GM21619 (cell line): ENCODE measurements at regions not wholly inside any gene's neighbourhood (a gene's known extent, or its start where the extent isn't known, plus 50 kb on each side); places are given as distances from the start of the nearest gene placed in this dataset.
"Not testable (repeated sequence)": the region's sequence is repeated elsewhere in the genome, so short reads cannot be mapped to it uniquely, and the experiment has no call there.

ENCODE experiments used
- ATAC-seq: cut with Tn5 transposase; IDR thresholded peaks from one replicate; pipeline ENCODE4 v1.9.1; 2021; ENCODE audit not compliant: unreplicated experiment

DNA sequence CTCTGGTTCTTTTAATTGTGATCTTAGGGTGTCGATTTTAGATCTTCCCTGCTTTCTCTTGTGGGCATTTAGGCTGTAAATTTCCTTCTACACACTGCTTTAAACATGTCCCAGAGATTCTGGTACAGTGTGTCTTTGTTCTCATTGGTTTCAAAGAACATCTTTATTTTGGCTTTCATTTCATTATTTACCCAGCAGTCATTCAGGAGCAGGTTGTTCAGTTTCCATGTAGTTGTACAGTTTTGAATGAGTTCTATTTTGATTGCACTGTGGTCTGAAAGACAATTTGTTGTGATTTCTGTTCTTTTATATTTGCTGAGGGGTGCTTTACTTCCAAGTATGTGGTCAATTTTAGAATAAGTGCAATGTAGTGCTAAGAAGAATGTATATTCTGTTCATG, 423.8 kb downstream of the PIK3C3 start:
- ATAC-seq = not testable (repeated sequence)

DNA sequence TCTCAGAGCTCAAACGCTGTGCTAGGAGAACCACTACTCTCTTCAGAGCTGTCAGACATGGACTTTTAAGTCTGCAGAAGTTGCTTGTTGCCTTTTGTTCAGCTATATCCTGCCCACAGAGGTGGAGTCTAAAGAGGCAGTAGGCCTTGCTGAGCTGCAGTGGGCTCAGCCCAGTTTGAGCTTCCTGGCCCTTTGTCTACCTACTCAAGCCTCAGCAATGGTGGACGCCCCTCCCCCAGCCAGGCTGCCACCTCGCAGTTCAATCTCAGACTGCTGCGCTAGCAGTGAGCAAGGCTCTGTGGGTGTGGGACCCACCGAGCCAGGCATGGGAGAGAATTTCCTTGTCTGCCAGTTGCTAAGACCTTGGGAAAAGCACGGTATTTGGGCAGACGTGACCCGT, 426.2 kb downstream of the PIK3C3 start:
- ATAC-seq = not testable (repeated sequence)

DNA sequence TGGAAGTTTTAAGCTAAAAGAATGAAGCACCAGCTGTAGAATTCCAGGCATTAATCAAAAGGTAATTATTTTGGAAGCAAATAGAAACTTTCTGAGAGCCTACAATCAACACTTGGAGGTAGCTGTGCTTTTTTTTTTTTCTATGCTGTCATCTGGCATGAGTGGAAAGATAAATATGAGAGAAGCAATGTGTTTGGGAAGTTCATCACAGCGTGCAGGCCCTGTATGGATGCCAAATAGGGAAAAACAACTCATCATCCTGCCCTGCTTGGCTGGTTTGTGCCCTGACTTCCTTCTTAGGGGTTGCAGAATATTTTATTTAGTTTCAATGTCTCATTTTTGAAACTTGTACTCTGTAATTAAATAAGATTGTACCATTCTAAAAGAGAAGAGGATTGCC, 437.4 kb downstream of the PIK3C3 start:
- no peak for ATAC-seq

DNA sequence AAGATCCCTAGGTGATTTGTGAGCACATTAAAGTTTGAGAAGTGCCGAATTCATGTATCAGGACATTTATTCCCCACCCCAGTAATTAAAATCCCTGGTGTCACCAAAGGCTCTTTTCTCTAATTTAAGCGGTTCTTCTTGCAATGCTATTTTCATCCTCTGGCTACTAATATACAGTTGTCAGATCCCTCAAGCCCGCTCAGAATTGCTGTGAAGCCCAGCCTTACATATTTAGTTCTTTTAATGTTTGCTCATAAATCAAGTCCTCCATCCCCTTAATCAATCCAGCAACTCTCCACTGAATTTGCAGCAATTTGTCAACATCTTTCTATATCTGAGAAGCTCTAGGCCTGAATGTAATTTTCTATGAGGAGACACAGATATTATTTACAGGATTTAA, 437.9 kb downstream of the PIK3C3 start:
- no peak for ATAC-seq

DNA sequence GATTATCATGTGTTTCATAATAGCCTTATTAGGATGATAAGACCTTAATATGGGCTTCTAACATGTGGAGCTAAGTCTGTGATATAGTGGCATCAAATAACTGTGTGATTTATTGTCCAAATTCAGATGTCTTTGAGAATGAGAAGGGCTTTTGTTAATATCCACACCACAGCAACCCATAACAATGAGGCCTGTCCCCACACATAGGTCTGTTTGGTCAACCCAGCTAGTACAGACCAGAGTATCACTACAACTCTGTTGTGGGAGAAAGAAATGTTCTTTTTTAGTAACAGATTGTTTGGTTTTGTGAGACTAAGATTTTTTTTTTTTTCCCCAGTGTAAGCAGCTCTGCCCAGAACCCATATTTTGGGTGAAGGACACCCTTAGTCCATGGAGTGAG, 439.2 kb downstream of the PIK3C3 start:
- ATAC-seq = no peak

GRCh38 chr18:42401131-42401673, 446.2 kb downstream of the PIK3C3 start:
- no peak for ATAC-seq

GRCh38 chr18:42404151-42404550, 449.1 kb downstream of the PIK3C3 start:
- ATAC-seq = no peak

GRCh38 chr18:42409005-42409404, 454.0 kb downstream of the PIK3C3 start:
- ATAC-seq = no peak

GRCh38 chr18:42412281-42412680, 457.2 kb downstream of the PIK3C3 start:
- no peak for ATAC-seq

- ATAC-seq = no peak
These were observed 457.9 kb downstream of the PIK3C3 start for GRCh38 chr18:42412896-42413295.

- ATAC-seq = no peak
These were observed 458.8 kb downstream of the PIK3C3 start for GRCh38 chr18:42413870-42414269.

DNA sequence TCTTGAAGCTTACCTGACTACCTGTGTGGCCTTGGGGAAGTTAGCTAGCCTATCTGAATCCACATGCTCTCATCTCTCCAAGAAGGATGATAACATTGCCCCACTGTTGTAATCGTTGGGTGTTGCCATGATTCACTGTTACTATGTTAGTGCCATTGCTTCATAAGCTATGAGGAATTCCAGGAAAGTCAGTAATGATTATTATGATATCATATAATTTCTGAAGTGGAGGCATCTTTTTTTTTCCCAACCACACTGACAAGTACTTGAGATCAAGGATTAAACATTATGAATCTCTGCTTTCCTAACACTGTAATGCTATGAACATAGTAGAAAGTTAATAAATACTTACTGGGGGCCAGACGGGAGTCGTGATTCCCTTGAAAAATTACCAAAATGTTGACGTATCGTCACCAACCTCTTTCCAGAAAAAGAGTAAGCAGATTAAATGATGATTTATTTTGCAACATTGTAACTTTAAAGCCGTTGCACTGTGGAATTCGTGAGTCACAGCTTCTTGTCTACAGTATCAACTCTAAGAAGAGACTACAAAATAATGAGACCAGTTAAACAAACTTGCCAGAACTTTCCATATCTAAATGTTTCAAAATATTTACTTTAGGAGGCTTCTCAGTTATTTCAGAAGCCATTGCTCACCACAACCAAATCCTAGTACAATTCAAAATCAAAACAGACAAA, 459.9 kb downstream of the PIK3C3 start:
- ATAC-seq = no peak

- no peak for ATAC-seq
These were observed 462.2 kb downstream of the PIK3C3 start for GRCh38 chr18:42417189-42417588.

- ATAC-seq = no peak
These were observed 463.1 kb downstream of the PIK3C3 start for GRCh38 chr18:42418121-42418520.

DNA sequence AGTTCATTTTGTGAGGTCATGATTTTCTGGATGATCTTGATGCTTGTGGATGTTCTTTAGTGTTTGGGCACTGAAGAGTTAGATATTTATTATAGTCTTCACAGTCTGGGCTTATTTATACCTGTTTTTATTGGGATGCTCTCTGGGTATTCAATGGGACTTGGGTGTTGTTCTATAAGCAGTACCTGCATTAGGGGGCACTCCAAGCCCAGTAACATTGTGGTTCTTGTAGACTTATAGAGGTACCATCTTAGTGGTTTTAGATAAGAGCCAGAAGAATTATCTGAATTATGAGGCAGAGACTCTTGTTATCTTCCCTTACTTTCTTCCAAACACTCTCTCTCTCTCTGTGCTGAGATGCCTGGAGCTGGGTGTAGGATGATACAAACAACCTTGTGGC, 470.0 kb downstream of the PIK3C3 start:
- no peak for ATAC-seq

DNA sequence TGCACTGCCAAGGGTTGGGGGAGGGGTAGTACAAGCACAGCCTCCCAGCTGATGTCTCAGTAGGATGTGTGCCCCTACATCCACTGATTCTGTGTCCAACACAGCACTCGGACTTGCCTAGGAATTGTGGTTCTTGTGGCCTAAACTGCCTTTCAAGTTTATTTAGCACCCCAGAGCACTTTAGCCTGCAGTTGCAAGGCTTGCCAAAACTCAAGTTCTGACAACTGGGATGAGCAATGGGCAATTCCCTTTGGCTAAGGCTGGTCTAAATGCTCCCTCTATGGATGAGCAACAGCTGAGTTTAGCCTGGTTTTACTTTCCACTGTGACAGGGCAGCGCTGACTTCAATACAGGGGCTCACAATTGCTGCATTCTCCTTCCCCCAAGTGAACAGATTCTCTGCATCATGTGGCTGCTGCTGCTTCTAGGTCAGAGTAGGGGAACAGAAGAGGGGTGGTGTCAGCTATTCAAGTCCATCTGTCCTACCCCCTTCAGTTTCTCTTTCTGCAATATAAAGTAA, 471.5 kb downstream of the PIK3C3 start:
- no peak for ATAC-seq

DNA sequence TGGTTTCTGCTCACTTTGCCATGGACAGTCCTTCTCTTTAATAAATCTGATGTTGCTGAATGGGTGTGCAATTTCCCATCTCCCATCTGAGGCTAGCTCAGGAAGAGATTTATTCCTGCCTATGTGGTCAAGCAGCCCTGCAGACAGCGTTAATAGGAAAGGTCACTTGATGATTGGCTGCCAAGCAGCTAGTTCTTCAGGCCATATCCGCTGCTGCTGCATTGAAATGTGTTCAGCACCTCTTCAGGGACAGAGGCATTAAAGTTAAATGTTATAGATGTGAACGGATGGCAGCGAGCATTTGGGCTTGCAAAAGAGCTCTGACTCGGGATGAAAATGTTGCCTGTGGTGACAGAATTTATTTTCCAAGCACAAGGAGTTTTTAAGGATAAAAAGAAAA, 474.2 kb downstream of the PIK3C3 start:
- no peak for ATAC-seq

DNA sequence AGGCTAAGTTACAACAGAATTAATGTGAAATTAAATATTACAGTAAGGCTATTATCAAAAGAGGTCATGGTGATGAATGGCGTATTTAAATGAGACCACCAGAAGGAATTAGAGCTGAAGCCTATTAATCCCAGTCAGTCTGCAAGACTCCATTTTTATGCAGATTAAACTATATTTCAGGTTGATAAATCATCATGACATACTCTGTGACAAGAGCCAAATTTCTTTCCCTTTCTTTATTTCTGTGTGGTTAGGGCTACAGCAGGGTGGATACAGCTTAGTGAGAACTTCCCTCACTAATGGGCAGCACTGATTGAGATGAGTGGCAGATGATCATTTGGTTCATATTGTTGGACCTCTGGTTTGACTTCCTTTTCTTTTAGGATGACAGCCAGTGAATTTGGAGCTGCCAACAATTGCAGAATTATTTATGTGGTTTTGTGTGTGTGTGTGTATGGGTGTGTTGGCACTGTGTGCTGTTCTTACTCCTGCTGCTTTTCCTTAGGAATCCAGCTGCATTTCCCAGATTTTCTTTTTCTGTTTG, 481.3 kb downstream of the PIK3C3 start:
- no peak for ATAC-seq

DNA sequence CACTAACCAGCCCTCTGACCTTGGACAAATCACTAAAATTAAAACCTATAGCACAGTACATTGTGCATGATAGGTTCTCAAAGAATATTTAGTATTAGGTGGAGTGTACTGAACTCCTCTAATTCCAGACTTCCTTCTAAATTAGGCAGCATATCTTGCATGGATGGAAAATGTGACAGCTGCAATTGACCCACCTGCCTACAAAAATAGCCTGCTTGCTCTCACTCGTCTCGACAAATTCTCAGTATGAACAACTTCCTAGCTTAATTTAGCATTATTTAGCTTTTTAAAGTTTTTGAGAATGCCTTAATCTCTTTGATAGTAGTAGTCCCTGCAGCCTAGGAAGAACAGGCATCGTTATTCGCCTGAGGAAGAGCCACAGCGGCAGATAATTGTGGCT, 482.0 kb downstream of the PIK3C3 start:
- ATAC-seq = no peak

- ATAC-seq = no peak
These were observed 482.6 kb downstream of the PIK3C3 start for GRCh38 chr18:42437646-42438045.

DNA sequence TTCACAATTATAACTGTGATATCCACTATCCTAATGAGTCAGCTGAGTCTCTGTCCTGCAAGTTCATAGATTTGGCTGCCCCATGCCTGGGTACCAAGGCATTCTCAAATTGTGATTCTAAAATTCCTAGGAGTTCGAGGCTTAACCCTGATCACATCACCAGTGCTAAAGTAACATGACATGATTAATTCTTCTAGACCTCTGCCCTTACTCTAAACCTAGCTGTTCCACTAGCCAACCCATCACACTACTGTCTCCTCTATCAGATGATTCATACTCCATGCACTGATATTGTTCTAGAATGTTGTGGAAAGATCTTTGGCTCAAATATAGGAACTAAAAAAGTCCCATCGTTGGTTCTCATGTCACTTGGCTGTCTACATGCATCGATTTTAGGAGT, 487.6 kb downstream of the PIK3C3 start:
- ATAC-seq = no peak

- no peak for ATAC-seq
These were observed 489.3 kb downstream of the PIK3C3 start for GRCh38 chr18:42444349-42444748.

GRCh38 chr18:42445359-42445758, 490.3 kb downstream of the PIK3C3 start:
- ATAC-seq = no peak
